Stimulated activated CD4-positive, alpha-beta T cell treated with anti-CD3 and anti-CD28 coated beads, TNF-alpha, amount 100 ng/mL, for 48 hours (primary cell): ENCODE measurements at regions not wholly inside any gene's neighbourhood (a gene's known extent, or its start where the extent isn't known, plus 50 kb on each side); places are given as distances from the start of the nearest gene placed in this dataset.

Experiments
- DNase-seq, 3 donors: peaks; one replicate each; pipeline ENCODE4 v3.0.0-alpha.2; 2020; ENCODE audit warnings: low read depth in 3 of 3

DNA sequence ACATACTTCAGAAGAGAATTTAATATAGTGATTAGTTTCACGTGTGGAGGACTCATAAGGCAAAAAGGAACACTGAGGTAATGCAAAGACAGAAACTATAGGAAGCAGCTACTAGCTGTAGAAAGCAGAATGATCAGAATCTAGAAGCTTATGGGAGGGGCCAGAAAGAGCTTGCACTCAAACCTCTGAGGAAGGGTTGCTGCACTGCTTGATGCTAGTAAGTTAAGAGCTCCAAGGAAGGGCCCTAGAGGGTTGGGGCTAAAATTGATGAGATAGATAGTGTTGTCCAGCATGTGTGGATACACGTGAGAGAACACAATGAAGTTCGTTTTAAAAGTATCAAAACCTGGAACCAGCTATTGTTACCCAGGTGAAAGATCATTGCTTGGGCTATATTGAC is 311.1 kb downstream of the SLC6A15 start:
- no peak for DNase-seq

DNA sequence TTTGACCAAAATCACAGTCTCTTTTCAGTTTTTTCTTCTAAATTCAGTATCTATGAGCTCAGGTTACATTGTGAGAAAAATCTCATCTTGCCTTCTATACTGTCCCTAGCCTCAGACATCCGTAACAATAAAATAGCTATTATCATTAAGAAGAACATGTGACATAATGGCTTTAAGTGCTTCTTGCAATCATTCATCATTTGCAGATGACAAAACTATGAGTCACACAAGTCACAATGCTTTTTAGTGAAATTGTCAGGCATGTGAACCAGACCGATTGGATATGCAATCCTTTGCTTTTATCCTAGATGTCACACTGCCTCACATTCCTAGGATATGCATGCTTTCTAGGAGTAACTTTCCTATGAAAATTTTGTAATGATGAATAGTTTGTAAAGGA is 313.1 kb downstream of the SLC6A15 start:
- no peak for DNase-seq

DNA sequence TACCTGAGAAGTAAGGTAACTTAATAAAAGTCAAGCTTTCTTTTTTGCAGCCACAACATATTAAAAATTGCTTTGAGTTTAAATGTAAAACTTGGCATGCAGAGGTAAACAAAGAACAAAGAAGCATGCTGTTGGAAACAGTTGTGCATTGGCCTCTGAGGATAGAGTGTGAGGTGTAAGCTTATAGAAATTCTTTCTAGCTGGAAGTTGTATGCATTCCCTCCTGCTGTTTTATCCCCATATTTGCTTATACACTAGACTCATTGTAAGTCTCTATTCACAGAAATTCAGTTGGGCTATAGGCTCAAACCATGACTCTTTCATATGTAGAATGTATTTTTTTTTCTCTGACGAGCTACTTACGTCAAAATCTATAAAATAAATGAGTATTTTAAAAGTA is 316.3 kb downstream of the SLC6A15 start:
- no peak for DNase-seq

DNA sequence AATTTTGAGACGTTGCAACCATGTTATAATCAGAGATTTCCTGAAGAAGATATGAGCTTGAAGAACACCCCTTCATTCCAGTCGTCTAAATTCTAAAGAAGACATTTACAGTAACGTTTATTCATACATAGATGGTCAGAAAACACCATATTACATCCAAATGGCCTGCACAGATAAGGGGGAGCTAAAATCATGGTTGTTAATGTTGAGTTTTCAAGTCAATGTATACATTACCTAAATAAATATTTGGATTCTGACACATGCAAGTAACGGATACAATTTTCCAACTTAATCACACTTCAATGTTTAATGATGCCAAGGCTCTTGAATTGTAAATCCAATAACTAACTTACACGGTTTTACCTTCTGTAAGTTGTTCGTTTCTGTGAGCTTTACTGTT is 318.4 kb downstream of the SLC6A15 start:
- DNase-seq = no peak

DNA sequence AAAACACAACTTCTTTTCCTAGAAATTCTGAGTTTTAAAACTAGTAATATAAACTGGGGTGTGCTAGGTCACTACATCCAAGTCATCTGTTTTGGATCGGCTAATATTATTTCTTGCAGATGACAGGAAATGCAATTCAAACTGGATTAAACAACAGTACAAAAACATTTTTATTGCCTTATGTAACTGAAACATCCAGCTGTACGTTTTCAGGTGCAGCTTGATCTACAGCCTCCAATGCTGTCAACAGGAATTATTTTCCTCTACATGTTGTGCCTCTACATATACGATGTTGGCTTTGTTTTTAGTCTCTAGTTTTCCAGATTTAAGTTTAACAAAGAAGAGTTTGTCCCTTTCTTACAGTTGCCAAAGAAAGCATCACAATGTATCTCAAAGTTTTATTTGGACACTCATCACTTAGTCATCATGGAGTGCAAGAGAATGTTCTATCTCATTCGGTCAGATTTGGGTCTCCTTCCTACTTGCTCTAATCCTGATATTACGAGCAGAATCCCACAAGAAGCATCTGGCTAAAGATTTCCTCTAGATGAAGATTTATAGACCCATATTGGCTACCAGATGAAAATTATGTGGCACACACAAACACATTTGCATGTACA is 326.7 kb downstream of the SLC6A15 start:
- DNase-seq = no peak

DNA sequence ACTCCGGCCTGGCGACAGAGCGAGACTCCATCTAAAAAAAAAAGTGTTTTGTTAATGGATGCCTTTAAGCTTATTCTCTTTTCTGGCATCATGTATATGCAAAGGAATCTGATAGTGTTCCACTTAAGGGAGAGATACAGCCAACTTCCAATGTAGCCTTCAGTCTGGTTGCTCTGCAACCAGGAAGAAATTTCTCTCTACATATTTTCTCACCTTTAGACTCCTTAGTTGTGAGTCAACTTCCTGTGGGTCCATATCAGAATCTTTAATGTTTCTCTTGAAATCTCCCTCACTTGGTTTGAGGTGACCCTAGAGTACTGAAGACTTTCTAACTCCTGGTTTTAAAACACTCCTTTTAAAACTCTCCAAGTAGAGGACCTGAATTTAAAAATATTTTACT is 340.4 kb downstream of the SLC6A15 start:
- DNase-seq = no peak

DNA sequence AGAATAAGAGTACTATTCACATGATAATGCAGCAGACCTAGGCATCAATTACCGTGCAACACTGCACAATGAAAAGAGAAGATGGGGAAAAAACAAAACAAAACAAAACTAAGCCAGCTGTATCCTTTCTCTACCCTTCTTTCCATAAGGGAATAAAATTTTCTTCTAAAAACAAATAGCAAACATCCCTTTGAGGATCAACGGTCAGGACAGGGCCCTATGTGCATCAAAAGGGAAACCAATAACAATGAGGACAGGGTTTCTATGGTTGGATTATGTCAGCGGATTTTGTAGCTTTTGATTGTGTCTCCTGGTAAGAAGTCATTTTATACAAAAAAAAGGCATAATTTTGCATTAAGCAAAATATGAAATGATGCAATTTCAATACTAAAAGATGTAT is 350.3 kb downstream of the SLC6A15 start:
- no peak for DNase-seq

DNA sequence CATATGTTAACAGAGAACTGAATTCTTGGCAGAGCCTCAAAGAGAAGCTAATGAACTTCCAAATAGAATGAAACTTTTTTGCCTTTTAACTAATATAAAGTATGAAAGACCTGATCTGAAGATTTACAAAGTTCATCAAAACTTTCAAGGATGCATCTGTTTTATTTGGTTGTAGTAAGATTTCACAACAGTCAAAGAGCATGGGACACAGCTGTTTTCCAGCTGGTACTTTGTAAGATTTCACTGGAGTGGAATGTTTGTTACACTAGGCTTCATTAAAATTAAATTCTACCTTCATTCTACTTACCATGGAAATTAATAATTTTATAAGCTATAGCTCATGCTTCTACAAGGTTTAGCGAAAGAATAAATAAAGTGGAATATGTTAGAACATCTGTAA is 351.2 kb downstream of the SLC6A15 start:
- no peak for DNase-seq

DNA sequence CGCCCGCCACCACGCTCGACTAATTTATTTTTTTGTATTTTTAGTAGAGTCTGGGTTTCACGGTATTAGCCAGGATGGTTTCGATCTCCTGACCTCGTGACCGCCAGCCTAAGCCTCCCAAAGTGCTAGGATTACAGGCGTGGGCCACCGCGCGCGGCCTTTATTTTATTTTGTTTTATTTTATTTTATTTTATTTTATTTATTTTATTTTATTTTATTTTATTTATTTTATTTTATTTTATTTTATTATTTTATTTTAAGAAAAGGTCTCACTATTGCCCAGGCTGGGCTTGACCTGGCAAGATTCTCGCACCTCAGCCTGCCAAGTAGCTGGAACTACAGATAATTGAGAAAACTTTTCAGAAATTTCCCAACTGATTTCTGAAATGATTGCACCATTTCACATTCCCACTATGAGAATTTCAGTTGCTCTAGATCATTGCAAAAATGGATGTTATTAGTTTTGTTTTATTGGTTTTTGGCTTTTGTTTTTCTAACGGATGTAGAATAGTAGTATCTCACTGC is 358.3 kb downstream of the SLC6A15 start:
- DNase-seq = no peak

DNA sequence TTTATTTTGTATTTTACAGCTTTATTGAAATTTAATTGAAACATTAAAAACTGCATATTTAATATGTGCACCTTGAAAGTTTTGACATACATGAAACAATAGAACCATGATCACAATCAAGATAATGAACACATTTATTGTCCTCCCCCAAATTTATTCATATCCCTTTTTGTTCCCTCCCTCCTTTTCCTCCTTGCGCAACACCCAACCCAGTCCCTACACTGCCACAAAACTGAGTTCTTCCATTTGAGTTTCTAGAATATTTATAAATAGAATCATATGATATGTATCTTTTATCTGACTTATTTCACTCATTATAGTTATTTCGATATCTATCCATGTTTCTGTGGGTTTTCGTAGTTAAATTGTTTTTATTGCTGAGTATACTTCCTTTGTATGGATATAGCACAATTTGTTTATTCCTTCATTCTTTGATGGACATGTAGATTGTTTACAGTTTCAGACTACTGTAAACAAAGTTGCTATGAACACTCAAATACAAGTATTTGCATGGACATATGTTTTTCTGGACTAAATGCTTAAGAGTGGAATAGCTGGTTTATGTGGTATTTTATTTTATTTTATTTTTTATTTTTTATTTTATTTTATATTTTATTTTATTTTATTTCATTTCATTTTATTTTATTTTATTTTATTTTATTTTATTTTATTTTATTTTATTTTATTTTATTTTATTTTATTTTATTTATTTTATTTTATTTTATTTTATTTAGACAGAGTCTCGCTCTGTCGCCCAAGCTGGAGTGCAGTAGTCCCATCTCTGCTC is 359.1 kb downstream of the SLC6A15 start:
- no peak for DNase-seq

DNA sequence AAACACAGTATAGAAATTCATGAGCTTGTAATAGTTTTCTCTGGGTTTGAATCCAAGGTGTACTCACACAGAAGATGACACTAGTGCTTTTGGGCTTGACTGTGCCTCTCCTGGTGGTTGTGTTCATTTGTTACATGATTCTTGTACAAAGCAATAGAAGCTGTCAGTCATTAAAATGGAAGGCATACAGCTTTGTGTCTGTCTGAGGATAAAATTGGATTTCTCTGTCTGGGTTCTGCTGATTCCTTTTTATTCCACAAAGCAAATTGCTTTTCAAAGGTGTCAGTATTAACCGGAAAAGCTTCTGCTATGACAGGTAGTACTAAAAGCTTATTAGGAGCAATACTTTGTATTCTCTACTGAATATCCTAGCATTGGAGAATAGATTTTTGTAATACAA is 361.2 kb downstream of the SLC6A15 start:
- DNase-seq = no peak

DNA sequence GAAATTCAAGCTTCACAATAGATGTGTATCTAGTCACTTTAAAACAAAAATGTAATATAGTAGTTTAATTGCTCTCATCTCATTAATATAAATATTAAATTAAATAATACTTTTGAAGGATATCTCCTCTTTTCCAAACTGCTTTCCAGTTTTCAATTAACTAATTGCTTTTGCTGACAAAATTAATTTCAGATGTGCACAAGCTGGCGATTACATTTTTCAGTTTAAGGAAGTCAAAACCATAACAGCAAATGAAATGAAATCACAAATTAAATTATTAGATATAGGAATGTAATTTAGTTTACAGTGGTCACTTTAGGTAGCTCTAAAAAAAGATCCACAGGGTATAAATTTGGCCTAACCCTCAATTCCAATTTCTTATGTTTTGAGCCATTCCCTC is 362.1 kb downstream of the SLC6A15 start:
- no peak for DNase-seq

DNA sequence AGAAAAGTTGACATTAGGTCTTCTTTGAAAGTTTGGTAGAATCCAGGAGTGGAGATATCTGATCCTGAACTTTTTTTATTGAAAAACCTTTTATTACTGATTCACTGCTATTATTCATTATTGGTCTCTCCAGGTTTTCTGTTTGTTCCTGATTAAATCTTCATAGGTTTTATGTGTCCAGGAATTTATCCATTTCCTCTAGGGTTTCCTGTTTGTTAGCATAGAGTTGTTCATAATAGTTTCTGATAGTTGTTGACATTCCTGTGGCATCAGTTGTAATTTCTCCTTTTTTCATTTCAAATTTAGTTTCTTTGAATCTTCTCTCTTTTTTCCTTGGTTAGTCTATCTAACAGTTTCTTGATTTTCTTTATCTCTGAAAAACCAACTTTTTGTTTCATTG is 370.3 kb downstream of the SLC6A15 start:
- no peak for DNase-seq

DNA sequence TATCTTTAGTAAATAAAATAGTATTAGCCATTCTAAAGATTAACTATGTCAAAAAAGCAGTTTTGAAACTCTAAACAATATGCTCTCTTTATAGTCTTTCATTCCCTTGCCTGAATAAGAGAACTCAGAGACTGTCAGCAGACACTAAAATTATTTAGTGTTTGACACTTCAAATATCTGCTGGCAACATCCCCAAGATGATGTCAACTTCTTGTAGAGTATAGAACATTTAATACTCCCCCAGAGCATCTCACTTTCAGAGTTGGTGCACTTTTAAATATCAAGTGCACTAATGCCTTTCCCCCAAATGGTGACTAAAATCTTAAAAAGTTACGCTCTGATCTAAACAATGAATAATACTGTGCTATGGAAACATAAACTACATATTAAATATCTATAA is 374.9 kb downstream of the SLC6A15 start:
- no peak for DNase-seq

DNA sequence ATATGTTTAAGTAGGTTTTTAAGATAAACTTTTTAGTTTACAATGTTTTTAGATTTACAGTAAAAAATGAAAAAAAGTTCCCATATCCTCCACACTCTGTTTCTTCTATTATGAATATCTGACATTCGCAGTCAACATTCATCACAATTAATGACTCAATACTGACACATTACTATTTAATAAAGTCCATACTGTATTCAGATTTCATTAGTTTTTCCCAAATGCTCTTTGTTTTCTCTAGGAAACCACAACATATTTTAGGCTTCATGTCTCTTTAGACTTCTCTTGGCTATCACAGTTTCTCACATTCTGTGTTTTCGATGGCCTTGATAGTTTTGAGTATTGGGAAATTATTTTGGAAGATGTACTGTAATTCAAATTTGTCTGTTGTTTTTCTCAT is 399.8 kb downstream of the SLC6A15 start:
- DNase-seq = no peak

DNA sequence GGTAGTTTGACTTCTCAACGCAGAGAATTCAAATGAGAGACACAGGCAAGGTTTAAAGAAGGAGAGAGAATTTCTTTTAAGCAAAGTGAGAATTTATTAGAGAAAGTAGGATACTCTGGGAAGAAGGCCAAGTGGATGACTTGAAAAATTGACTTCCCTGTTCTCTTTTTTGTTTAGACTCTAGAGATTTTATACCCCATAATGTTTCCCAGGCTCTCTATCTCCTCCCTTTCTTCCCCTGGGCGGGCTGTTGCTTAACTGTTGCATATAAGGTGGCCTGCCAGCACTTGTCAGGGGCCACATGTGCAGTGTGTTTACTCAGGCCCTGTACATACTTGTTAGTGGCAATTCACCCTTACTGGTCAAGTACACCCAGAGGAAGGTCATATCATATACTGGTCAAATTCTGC is 403.7 kb downstream of the SLC6A15 start:
- DNase-seq = no peak

DNA sequence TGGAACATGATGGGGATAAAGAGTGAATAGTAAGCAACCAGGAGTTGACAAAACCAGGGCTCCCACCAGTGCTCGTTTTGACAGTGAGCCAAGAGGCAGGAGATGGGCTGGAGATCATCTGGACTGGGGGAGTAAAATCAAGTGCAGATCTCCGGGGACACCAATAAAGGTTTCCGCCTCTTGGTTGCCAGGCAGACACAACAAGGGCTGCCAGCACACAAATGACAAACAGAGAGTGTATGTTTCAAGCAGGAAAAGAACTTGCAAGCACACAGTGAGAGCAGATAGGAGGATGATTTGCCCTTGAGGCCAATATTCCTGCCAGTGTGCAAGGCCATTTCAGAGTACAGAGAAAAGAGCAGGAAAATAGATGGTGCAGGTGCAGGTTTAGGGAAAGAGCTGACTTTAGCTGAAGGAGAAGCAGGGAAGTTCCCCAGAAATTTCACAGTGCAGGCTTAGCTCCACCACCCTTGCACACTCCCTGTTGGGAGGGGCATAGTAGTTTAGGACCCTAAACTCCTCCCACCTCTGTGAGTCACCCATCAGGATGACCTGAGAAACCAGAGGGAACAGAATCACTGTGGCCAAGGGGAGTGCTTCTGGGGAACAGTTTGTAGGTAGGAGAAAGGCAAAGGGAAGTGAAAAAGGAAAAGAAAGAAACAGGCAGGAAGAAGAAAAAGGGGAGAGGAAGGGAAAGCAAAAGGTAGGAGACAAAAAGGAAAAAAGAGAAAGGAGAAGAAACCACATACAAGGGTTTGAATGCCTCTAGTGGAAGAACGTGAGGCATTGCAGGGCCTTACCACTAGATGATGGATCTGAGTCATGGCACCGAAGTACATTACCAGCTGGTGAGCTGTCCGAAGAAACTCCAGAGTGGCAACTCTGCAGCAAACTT is 404.4 kb downstream of the SLC6A15 start:
- DNase-seq = no peak

DNA sequence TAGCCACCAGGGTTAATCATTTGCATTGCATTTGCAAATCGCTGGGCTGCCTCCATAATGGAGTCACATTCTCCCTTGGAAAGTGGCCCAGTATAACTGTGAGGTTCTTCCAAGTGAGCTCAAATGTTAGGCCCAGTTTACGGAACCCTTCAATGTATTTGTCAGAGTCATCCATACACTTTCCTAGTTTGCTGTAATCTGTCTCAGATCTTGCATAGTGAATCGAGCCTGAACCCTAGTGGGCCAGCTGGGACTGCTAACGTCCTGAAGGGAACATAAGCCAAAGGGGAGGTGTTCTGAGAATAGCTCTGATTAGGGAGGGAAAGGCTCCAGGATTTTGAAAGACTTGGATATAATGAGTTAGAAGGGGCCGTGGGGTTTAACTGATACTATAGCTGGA is 406.3 kb downstream of the SLC6A15 start:
- DNase-seq = no peak

DNA sequence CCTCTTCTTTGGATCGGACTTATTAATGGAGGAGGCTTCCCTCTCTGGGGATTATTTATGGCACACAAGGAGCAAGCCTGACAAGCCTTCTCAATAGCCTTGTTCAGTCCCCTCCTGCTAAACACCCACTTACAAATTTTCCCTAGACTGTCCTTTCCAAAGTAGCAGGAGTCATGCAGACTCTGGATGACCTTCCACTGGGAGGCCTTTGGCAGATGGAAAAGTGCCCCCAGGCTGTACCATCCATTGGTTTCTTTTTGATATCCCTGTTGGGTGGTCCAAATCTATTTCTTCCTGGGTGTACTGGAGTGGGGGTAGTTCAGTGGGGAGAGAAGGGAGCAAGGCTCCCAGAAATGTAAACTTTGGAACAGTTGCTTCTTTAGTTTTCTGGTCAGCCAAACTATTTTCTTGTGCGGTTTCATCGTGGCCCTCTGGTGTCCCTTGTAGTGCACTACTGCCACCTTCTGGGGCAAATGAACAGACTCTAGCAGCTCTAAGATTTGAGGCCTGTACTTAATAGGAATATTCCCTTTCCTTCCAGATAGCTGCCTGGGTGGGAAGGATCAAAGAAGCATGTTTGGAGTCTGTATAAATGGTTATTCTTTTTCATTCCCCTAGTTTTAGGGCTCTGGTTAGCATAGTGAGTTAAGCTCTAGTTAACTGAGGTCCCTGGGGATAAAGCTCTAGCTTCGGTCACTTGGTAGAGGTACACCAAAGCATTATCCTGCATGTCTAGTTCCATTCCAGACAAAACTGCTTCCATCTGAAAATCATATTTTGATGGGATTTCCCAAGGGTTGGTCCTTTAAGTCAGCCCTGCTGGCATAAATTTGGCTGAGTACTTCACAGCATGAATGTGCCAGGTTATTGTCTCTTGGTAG is 409.5 kb downstream of the SLC6A15 start:
- DNase-seq = peak in 1 of 3 donors; percentile 5

DNA sequence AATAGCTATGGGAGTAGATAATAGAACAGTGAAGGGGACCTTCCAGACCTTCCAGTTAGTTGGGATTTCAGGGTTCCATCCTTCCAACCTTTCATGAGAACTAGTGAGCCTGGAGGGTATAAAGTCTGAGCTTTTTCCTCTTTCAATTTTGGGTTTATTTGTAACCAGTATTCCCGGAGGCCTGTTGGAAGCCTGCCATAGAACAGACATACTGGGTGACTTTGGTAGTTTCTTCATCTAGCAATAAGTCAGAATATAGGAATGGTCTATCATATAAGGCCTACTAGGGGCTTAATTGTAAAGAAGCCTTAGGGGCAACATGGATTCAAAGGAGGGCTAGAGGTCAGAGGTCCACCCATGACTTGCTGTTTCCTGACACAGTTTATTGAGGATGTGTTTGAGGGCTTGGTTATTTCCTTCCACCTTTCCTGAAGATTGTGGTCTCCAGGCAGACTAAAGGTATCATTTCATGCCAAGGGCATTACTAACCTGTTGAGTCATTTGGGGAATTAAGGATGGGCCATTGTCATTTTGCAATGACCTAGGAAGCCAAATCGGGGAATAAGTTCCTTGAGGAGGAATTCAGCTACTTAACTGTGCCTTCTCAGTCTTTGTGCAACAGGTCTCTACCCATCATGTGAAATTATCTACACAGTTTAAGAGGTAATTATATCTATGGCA is 410.3 kb downstream of the SLC6A15 start:
- no peak for DNase-seq

DNA sequence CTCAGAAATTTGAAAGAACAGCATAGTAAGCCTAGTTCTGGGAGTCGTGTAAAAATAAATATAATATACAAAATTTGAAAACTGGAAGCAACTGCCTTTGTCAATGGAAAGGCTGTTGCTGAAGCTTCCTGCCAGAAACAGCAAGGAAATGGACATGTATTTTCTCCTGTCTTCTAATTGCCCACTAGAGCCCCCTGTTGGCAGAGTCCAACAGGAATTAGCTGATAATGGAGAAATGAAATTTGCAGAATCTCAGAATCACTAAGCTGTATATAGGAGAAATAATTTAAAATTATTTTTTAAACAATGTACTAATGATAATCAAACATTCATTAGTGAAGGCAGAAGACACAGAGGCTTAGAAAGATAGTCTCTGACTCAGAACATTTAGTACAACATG is 414.8 kb downstream of the SLC6A15 start:
- DNase-seq = no peak
